ENCODE measurements at regions not wholly inside any gene's neighbourhood (a gene's known extent, or its start where the extent isn't known, plus 50 kb on each side); places are given as distances from the start of the nearest gene placed in this dataset.
"Not testable (repeated sequence)": the region's sequence is repeated elsewhere in the genome, so short reads cannot be mapped to it uniquely, and the experiment has no call there.

DNA sequence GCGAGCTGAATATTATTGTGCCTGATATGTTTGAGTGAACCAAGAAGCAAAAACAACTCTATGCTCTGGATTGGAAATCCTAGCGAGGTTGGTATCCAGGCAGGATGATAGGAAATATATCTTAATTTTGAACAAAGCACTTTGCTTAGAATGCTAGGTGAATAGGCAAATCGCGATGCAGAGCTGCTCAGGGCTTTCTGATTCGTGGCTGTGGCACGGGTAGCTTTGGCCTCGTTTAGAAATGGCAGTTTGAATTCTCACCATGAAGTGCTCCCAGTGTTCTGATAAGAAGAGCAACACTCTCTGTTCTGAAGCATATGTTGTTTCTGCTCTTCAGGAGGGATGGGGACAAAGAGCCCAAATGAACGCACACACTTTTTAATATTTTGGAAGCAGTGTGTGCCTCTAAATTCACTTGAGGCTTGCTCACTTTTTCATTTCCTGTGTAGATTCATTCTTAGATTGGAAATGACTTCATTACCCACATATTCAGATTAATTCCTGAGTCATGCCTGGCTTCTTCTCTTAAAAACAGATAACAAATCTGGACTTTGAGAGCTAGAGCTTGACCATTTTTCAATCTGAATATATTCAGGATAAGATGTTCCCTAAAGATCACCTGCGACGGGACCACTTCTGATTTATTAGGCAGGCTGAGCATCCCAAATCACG, 200.9 kb downstream of the RPAP3 start:
- Histone ChIP-seq H3K9me3 (ENCODE audit: low read length) (no peaks in the 10 kb centered on the region), H3K36me3 (ENCODE audit: insufficient read depth, low read length) (no peaks in the 10 kb centered on the region), H2AFZ (ENCODE audit: low read depth, low read length) (no peak overlapping the region), H3K4me1 (ENCODE audit: insufficient read depth, low read length) (no peaks in the 10 kb centered on the region), H3K4me3 (ENCODE audit: low read length) (no peak overlapping the region), H3K27me3 (ENCODE audit: insufficient read depth, low read length) (no peaks in the 10 kb centered on the region)

DNA sequence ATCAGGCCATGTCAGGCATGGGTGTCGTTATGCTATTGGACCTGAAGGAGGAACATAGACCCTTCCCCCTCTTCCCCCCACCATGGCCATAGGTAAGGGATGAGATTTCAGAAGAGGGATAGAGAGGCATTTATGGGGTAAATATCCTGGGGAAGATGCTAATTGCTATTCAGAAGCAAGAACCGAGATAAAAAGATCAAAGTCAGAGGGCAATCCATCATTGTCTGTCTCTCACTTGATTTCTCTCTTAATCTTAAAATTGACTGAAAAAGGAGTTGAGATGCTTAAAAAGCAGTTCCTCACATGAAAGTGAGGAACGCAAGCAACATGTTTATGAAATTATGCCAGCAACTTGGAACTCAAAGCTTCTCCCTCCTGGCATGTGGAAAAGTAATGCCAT, 212.0 kb downstream of the RPAP3 start:
- Histone ChIP-seq H3K9me3 (ENCODE audit: low read length) (no peaks in the 10 kb centered on the region), H2AFZ (ENCODE audit: low read depth, low read length) (no peak overlapping the region), H3K4me3 (ENCODE audit: low read length) (no peak overlapping the region), H3K36me3 (ENCODE audit: insufficient read depth, low read length) (no peaks in the 10 kb centered on the region), H3K4me1 (ENCODE audit: insufficient read depth, low read length) (no peaks in the 10 kb centered on the region), H3K27me3 (ENCODE audit: insufficient read depth, low read length) (no peaks in the 10 kb centered on the region)

DNA sequence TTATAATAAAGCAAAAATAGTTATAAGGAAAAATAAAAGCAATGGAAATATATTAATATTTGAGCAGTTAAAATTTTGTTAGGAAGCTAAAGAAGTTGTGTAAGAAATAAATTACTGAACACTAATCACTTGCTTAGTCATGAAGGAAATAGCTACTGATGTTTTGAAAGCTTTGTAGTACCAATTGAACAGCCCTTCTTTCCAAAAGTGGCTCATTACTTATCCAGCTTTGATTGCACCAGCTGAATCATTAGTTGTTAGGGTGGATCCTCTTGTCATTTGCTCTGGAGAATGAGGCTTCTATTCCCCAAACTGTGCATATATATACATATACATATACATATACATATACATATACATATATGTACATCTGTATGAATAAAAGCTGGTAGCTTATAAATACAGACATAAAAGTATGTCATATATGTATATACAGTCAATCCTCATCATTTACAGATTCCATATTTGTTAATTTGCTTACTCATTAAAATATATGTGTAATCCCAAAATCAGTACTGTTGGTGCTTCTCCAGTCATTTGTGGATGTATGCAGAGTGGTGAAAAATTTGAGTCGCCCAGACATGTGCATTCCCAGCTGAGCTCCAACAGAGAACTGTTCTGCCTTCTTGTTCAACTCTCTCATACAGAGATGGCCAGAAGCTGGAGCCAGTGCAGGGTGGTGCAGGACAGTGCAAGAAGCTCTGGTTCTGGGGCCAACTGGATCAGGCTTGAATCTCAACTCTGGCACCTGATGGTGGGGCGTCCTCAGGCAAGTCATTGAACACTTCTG, 214.1 kb downstream of the RPAP3 start:
- Histone ChIP-seq H3K27me3 (ENCODE audit: insufficient read depth, low read length) (no peaks in the 10 kb centered on the region), H3K36me3 (ENCODE audit: insufficient read depth, low read length) (no peaks in the 10 kb centered on the region), H2AFZ (ENCODE audit: low read depth, low read length) (no peak overlapping the region), H3K9me3 (ENCODE audit: low read length) (no peaks in the 10 kb centered on the region), H3K4me3 (ENCODE audit: low read length) (no peak overlapping the region), H3K4me1 (ENCODE audit: insufficient read depth, low read length) (no peaks in the 10 kb centered on the region)

DNA sequence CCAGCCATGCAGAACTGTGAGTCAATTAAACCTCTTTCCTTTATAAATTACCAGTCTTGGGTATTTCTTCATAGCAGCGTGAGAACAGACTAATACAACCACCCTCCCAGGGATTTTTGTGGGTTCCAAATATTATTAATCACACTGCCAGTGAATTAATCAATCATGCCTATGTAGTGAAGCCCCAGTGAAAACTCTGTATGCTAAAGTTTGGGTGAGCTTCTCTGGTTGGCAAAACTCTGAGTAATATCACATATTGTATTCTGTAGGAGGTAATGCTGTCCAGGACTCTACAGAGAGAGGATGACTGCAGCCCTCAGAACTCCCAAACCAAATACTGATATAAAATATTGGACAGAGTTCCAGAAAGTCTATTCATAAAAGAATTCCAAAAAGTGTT, 216.9 kb downstream of the RPAP3 start:
- Histone ChIP-seq H3K36me3 (ENCODE audit: insufficient read depth, low read length) (no peaks in the 10 kb centered on the region), H3K27me3 (ENCODE audit: insufficient read depth, low read length) (no peaks in the 10 kb centered on the region), H3K4me3 (ENCODE audit: low read length) (no peak overlapping the region), H3K4me1 (ENCODE audit: insufficient read depth, low read length) (no peaks in the 10 kb centered on the region), H3K9me3 (ENCODE audit: low read length) (no peaks in the 10 kb centered on the region), H2AFZ (ENCODE audit: low read depth, low read length) (no peak overlapping the region)

- no peaks in the 10 kb centered on the region for H3K27me3 ChIP-seq (ENCODE audit: insufficient read depth, low read length)
- H2AFZ ChIP-seq (ENCODE audit: low read depth, low read length) = no peak overlapping the region
- no peaks in the 10 kb centered on the region for H3K4me1 ChIP-seq (ENCODE audit: insufficient read depth, low read length)
- no peaks in the 10 kb centered on the region for H3K9me3 ChIP-seq (ENCODE audit: low read length)
- H3K4me3 ChIP-seq (ENCODE audit: low read length) = no peak overlapping the region
- no peaks in the 10 kb centered on the region for H3K36me3 ChIP-seq (ENCODE audit: insufficient read depth, low read length)
Measured at GRCh38 chr12:47481041-47481440, 224.8 kb downstream of the RPAP3 start.

DNA sequence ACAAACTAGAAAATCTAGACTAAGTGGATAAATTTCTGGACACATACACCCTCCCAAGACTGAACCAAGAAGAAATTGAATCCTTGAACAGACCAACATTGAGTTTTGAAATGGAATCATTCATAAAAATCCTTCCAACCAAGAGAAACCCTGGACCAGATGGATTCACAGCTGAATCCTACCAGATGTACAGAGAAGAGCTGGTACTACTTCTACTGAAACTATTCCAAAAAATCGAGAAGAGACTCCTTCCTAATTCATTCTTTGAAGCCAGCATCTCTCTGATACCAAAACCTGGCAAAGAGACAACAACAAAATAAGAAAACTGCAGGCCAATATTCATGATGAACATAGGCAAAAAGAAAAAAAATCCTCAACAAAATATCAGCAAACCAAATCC, 227.4 kb downstream of the RPAP3 start:
- H3K4me3 ChIP-seq (ENCODE audit: low read length) = no peak overlapping the region
- H3K27me3 ChIP-seq (ENCODE audit: insufficient read depth, low read length) = no peaks in the 10 kb centered on the region
- H3K4me1 ChIP-seq (ENCODE audit: insufficient read depth, low read length) = no peaks in the 10 kb centered on the region
- no peaks in the 10 kb centered on the region for H3K36me3 ChIP-seq (ENCODE audit: insufficient read depth, low read length)
- no peak overlapping the region for H2AFZ ChIP-seq (ENCODE audit: low read depth, low read length)
- no peaks in the 10 kb centered on the region for H3K9me3 ChIP-seq (ENCODE audit: low read length)

DNA sequence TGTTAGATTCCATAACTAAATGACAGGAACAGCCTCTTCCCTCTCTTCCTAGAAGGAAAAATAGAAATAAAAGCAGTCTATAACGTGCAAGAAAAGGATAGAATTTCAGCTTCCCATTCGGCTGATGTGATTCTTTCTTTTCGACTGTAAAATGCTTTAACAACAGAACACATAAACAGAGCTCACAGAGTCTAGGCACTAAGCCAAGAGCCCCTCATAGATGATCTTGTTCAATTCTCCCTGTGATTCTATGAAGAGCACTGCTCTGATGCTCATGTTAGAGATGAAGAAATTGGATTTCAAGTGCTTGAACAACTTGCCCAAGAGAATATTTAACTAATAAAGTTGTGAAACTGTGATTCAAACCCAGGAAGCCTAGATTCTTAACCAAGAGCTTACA, 232.7 kb downstream of the RPAP3 start:
- no peak overlapping the region for H3K4me3 ChIP-seq (ENCODE audit: low read length)
- H3K27me3 ChIP-seq (ENCODE audit: insufficient read depth, low read length) = no peaks in the 10 kb centered on the region
- H2AFZ ChIP-seq (ENCODE audit: low read depth, low read length) = no peak overlapping the region
- no peaks in the 10 kb centered on the region for H3K9me3 ChIP-seq (ENCODE audit: low read length)
- H3K4me1 ChIP-seq (ENCODE audit: insufficient read depth, low read length) = no peaks in the 10 kb centered on the region
- H3K36me3 ChIP-seq (ENCODE audit: insufficient read depth, low read length) = no peaks in the 10 kb centered on the region

GRCh38 chr12:47470349-47470748, 235.5 kb downstream of the RPAP3 start:
- H3K4me3 ChIP-seq (ENCODE audit: low read length); H3K9me3 ChIP-seq (ENCODE audit: low read length); H2AFZ ChIP-seq (ENCODE audit: low read depth, low read length); H3K27me3 ChIP-seq (ENCODE audit: insufficient read depth, low read length); H3K4me1 ChIP-seq (ENCODE audit: insufficient read depth, low read length); H3K36me3 ChIP-seq (ENCODE audit: insufficient read depth, low read length): not testable (repeated sequence)

- not testable (repeated sequence) for H3K9me3 ChIP-seq (ENCODE audit: low read length); H3K4me1 ChIP-seq (ENCODE audit: insufficient read depth, low read length); H2AFZ ChIP-seq (ENCODE audit: low read depth, low read length); H3K27me3 ChIP-seq (ENCODE audit: insufficient read depth, low read length); H3K36me3 ChIP-seq (ENCODE audit: insufficient read depth, low read length); H3K4me3 ChIP-seq (ENCODE audit: low read length)
Measured at GRCh38 chr12:47463918-47464317, 241.9 kb downstream of the RPAP3 start.

DNA sequence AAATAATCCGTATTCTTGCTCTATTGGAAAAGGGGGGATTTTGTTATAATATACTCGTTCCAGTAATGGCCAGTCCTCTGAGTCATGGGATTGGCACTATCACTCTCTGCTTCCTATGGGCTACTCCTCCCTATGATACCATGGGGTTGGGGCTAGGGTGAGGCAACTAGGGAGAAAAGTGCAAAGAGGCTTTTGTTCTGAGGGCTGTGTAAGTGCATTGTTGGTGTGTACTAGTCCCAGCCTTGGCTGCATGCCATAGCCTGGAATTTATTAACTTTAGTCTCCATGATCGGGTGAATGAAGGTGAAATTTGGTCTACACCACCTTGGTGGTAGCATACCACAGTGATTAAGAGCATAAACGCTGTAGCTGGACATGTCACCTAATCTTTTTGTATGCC, 247.6 kb downstream of the RPAP3 start:
- Histone ChIP-seq H3K4me3 (ENCODE audit: low read length) (no peak overlapping the region), H3K27me3 (ENCODE audit: insufficient read depth, low read length) (no peaks in the 10 kb centered on the region), H2AFZ (ENCODE audit: low read depth, low read length) (no peak overlapping the region), H3K36me3 (ENCODE audit: insufficient read depth, low read length) (no peaks in the 10 kb centered on the region), H3K9me3 (ENCODE audit: low read length) (no peaks in the 10 kb centered on the region), H3K4me1 (ENCODE audit: insufficient read depth, low read length) (no peaks in the 10 kb centered on the region)

DNA sequence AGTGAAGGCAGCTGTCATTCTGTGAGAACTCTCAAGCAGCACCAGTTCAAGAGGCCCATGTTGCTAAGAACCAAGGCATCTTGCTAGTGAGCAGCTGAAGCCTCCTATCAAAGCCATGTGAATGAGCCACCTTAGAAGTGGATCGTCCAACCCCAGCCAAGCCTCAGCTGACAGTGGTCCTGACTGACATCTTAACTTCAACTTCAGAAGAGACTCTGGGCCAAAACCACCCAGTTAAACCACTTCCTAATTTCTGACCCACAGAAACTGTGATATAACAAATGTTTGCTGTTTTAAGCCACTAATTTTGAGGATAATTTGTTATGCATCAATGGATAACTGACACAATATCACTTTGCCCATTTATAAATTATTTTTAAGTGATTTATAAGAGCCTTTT, 256.0 kb downstream of the RPAP3 start:
- H2AFZ ChIP-seq (ENCODE audit: low read depth, low read length) = no peak overlapping the region
- no peak overlapping the region for H3K4me3 ChIP-seq (ENCODE audit: low read length)
- H3K36me3 ChIP-seq (ENCODE audit: insufficient read depth, low read length) = no peaks in the 10 kb centered on the region
- no peaks in the 10 kb centered on the region for H3K27me3 ChIP-seq (ENCODE audit: insufficient read depth, low read length)
- H3K4me1 ChIP-seq (ENCODE audit: insufficient read depth, low read length) = no peaks in the 10 kb centered on the region
- no peaks in the 10 kb centered on the region for H3K9me3 ChIP-seq (ENCODE audit: low read length)

GRCh38 chr12:47442310-47442709, 263.5 kb downstream of the RPAP3 start:
- H3K9me3 ChIP-seq (ENCODE audit: low read length) = no peaks in the 10 kb centered on the region
- no peaks in the 10 kb centered on the region for H3K27me3 ChIP-seq (ENCODE audit: insufficient read depth, low read length)
- H3K36me3 ChIP-seq (ENCODE audit: insufficient read depth, low read length) = no peaks in the 10 kb centered on the region
- no peak overlapping the region for H2AFZ ChIP-seq (ENCODE audit: low read depth, low read length)
- no peak overlapping the region for H3K4me3 ChIP-seq (ENCODE audit: low read length)
- no peaks in the 10 kb centered on the region for H3K4me1 ChIP-seq (ENCODE audit: insufficient read depth, low read length)

GRCh38 chr12:47441490-47441889, 264.3 kb downstream of the RPAP3 start:
- Histone ChIP-seq H3K9me3 (ENCODE audit: low read length) (no peaks in the 10 kb centered on the region), H3K36me3 (ENCODE audit: insufficient read depth, low read length) (no peaks in the 10 kb centered on the region), H3K4me1 (ENCODE audit: insufficient read depth, low read length) (no peaks in the 10 kb centered on the region), H2AFZ (ENCODE audit: low read depth, low read length) (no peak overlapping the region), H3K27me3 (ENCODE audit: insufficient read depth, low read length) (no peaks in the 10 kb centered on the region), H3K4me3 (ENCODE audit: low read length) (no peak overlapping the region)

DNA sequence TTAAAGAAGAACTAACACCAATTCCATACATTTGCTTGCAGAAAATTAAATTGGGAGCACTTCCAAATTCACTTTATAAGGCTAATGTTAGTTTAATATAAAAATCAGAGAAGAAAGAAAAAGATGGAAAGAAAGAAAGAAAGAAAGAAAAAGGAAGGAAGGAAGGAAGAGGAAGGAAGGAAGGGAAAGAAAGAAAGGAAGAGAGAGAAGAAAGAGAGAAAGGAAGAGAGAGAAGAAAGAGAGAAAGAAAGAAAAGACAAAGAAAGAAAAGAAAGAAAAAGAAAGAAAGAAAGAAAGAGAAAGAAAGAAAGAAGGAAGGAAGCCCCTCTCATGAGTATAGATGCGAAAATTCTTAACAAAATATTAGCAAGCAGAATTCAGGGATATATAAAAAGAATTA, 267.7 kb downstream of the RPAP3 start:
- H3K36me3 ChIP-seq (ENCODE audit: insufficient read depth, low read length) = no peaks in the 10 kb centered on the region
- H3K9me3 ChIP-seq (ENCODE audit: low read length) = no peaks in the 10 kb centered on the region
- H3K4me1 ChIP-seq (ENCODE audit: insufficient read depth, low read length) = no peaks in the 10 kb centered on the region
- H3K27me3 ChIP-seq (ENCODE audit: insufficient read depth, low read length) = no peaks in the 10 kb centered on the region
- no peak overlapping the region for H3K4me3 ChIP-seq (ENCODE audit: low read length)
- H2AFZ ChIP-seq (ENCODE audit: low read depth, low read length) = no peak overlapping the region
